ENCODE measurements at regions not wholly inside any gene's neighbourhood (a gene's known extent, or its start where the extent isn't known, plus 50 kb on each side); places are given as distances from the start of the nearest gene placed in this dataset.

- TF ChIP-seq, protein P1, sequence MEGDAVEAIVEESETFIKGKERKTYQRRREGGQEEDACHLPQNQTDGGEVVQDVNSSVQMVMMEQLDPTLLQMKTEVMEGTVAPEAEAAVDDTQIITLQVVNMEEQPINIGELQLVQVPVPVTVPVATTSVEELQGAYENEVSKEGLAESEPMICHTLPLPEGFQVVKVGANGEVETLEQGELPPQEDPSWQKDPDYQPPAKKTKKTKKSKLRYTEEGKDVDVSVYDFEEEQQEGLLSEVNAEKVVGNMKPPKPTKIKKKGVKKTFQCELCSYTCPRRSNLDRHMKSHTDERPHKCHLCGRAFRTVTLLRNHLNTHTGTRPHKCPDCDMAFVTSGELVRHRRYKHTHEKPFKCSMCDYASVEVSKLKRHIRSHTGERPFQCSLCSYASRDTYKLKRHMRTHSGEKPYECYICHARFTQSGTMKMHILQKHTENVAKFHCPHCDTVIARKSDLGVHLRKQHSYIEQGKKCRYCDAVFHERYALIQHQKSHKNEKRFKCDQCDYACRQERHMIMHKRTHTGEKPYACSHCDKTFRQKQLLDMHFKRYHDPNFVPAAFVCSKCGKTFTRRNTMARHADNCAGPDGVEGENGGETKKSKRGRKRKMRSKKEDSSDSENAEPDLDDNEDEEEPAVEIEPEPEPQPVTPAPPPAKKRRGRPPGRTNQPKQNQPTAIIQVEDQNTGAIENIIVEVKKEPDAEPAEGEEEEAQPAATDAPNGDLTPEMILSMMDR (IDR thresholded peaks at IDR 0.05; ENCODE audit: low read depth, low read length): no peak
- no peak for TF ChIP-seq EZH2phosphoT487 (IDR thresholded peaks at IDR 0.05; ENCODE audit: low read depth)
These were observed 140.0 kb downstream of the LINC00237 start for GRCh38 chr20:20966171-20966570.
